ENCODE measurements at regions not wholly inside any gene's neighbourhood (a gene's known extent, or its start where the extent isn't known, plus 50 kb on each side); places are given as distances from the start of the nearest gene placed in this dataset.

- TF ChIP-seq GATA2 (IDR thresholded peaks at IDR 0.05; ENCODE audit: low read depth, low read length) (no peak), GATA3 (IDR thresholded peaks at IDR 0.05; ENCODE audit: low read depth, low read length) (no peak)
Measured at GRCh38 chr13:90880790-90881189, 466.7 kb upstream of the MIR17HG start.

- TF ChIP-seq GATA2 (IDR thresholded peaks at IDR 0.05; ENCODE audit: low read depth, low read length) = no peak
- TF ChIP-seq GATA3 (IDR thresholded peaks at IDR 0.05; ENCODE audit: low read depth, low read length) = no peak
Measured at GRCh38 chr13:90882551-90882950, 464.9 kb upstream of the MIR17HG start.

- no peak for TF ChIP-seq GATA3 (IDR thresholded peaks at IDR 0.05; ENCODE audit: low read depth, low read length)
- TF ChIP-seq GATA2 (IDR thresholded peaks at IDR 0.05; ENCODE audit: low read depth, low read length) = no peak
Measured at GRCh38 chr13:90883592-90883991, 463.9 kb upstream of the MIR17HG start.

- TF ChIP-seq GATA3 (IDR thresholded peaks at IDR 0.05; ENCODE audit: low read depth, low read length) (no peak), GATA2 (IDR thresholded peaks at IDR 0.05; ENCODE audit: low read depth, low read length) (no peak)
Measured at GRCh38 chr13:90884066-90884465, 463.4 kb upstream of the MIR17HG start.

DNA sequence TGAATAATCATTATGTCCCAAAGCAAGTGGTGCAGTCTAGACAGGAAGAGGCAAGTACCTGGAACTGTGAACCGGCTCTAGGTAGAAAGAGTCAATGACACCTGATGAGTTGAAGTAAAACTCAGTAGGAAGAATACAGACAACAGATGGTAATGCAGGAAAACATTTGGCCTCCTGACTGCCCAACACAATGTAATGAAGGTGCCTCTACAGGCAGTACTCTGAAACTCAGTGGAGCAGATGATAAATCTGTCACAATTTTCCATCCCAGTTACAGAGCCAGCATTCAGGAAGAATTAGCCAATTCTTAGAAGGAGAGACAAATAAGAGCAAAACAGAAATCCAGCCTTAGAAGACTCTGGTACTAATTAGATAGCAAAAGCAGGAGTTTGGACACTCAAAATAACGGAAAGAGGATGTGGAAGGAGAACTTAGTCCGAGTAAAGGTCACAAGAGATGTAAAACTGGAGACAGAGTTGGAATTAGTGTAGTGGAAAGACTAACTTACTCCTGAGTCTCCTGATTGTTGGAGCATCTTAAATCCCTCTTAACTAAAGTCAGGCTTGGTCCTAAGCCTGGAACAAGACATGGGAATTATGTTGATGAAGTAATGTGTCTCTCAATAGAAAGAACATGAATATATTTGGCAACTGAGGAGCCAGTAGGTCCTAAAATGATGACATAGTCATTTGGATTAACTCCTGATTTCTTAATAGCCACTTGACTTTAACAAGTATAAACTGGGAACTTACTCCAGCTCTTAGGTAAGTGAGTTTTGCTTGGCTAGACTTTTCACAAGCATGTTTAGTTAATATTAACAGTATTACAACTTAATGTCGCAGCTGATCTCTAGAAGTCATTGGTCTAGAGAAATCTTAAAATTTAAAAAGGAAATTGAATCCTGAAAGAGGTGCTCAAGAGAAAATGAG is 457.3 kb upstream of the MIR17HG start:
- TF ChIP-seq GATA3 (IDR thresholded peaks at IDR 0.05; ENCODE audit: low read depth, low read length) (no peak), GATA2 (IDR thresholded peaks at IDR 0.05; ENCODE audit: low read depth, low read length) (no peak)

DNA sequence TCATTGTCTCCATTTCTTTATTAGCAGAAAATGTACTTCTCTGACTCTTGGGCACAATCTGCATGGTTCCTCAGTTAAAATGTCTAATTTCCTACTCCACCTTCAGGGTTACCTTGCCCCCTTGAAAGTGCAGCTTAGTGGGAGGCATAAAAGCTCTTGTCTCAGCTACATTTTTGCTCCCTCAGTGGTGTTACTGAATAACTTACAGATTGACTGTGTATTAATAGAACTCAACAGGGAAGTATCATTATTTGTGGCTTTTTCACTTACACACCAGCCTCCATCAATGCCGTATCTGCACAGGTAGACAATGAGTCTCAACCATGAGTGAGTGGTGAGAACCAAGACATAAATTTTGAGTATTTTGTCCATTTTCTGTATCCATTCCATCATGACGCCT is 456.2 kb upstream of the MIR17HG start:
- TF ChIP-seq GATA3 (IDR thresholded peaks at IDR 0.05; ENCODE audit: low read depth, low read length) (no peak), GATA2 (IDR thresholded peaks at IDR 0.05; ENCODE audit: low read depth, low read length) (no peak)

- TF ChIP-seq GATA2 (IDR thresholded peaks at IDR 0.05; ENCODE audit: low read depth, low read length) = no peak
- no peak for TF ChIP-seq GATA3 (IDR thresholded peaks at IDR 0.05; ENCODE audit: low read depth, low read length)
Measured at GRCh38 chr13:90896002-90896401, 451.5 kb upstream of the MIR17HG start.

DNA sequence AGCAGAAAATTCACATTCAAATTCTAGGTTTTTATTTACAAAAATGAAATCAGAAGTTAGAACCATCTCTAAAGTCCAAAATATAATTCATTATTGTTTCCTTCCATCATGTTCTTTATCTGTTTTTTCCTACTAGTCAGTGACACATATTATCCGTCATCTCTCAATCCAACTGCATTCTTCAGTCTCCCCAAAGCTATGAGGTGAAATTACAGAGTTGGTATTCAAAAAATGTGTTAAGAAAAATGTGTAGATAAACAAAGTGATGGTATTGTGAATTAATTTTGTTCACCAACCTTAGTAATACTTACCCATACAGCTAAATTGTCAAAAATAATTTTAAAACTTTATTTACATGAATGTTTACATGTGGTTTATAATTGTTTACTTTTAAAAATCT is 448.7 kb upstream of the MIR17HG start:
- no peak for TF ChIP-seq GATA3 (IDR thresholded peaks at IDR 0.05; ENCODE audit: low read depth, low read length)
- TF ChIP-seq GATA2 (IDR thresholded peaks at IDR 0.05; ENCODE audit: low read depth, low read length) = no peak

- TF ChIP-seq GATA3 (IDR thresholded peaks at IDR 0.05; ENCODE audit: low read depth, low read length) = no peak
Measured at GRCh38 chr13:90899416-90899815, 448.1 kb upstream of the MIR17HG start.

GRCh38 chr13:90902255-90902654 is 445.2 kb upstream of the MIR17HG start:
- TF ChIP-seq GATA3 (IDR thresholded peaks at IDR 0.05; ENCODE audit: low read depth, low read length) (no peak), GATA2 (IDR thresholded peaks at IDR 0.05; ENCODE audit: low read depth, low read length) (no peak)

- TF ChIP-seq GATA3 (IDR thresholded peaks at IDR 0.05; ENCODE audit: low read depth, low read length) (no peak), GATA2 (IDR thresholded peaks at IDR 0.05; ENCODE audit: low read depth, low read length) (no peak)
Measured at GRCh38 chr13:90906554-90906953, 440.9 kb upstream of the MIR17HG start.

GRCh38 chr13:90908792-90909191 is 438.7 kb upstream of the MIR17HG start:
- TF ChIP-seq GATA3 (IDR thresholded peaks at IDR 0.05; ENCODE audit: low read depth, low read length) (no peak), GATA2 (IDR thresholded peaks at IDR 0.05; ENCODE audit: low read depth, low read length) (no peak)

GRCh38 chr13:90910018-90910639 is 437.4 kb upstream of the MIR17HG start:
- TF ChIP-seq GATA3 (IDR thresholded peaks at IDR 0.05; ENCODE audit: low read depth, low read length) = no peak
- no peak for TF ChIP-seq GATA2 (IDR thresholded peaks at IDR 0.05; ENCODE audit: low read depth, low read length)

- TF ChIP-seq GATA3 (IDR thresholded peaks at IDR 0.05; ENCODE audit: low read depth, low read length) (no peak), GATA2 (IDR thresholded peaks at IDR 0.05; ENCODE audit: low read depth, low read length) (no peak)
Measured at GRCh38 chr13:90912247-90912646, 435.2 kb upstream of the MIR17HG start.

DNA sequence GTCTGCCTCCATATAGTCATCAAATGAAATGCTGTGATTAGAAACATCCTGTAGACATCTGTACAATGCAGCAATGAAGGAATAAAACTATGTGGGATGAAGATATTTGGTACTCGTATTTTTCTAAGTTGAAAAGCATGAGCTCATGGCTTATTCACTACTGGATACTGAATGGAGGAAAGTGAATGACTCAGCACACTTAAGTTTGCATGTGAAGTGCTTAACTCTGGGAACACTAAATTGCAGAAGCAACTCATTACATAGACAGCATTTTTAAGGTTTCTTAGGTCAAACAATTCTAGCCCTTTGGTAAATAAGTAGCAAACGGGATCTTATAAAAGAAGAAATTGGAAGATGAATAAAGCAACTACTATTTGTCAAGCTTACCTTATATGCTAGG is 429.0 kb upstream of the MIR17HG start:
- TF ChIP-seq GATA2 (IDR thresholded peaks at IDR 0.05; ENCODE audit: low read depth, low read length) (no peak), GATA3 (IDR thresholded peaks at IDR 0.05; ENCODE audit: low read depth, low read length) (no peak)

Data from SH-SY5Y (cell line).